BJ (cell line): ENCODE measurements at regions not wholly inside any gene's neighbourhood (a gene's known extent, or its start where the extent isn't known, plus 50 kb on each side); places are given as distances from the start of the nearest gene placed in this dataset.

Source experiments
- CTCF ChIA-PET: fragments of 350-600 bp; formaldehyde crosslinking; extraction: SDS; loops from one replicate; lab custom pipeline; 2021; ENCODE audit warnings: antibody characterized with exemption, inconsistent platforms; lab: Yijun Ruan, JAX
- POLR2A ChIA-PET: fragments of 300-600 bp; sonication (Branson Sonifier 250); formaldehyde crosslinking; extraction: SDS; loops from one replicate; lab custom pipeline; 2021; ENCODE audit warnings: antibody characterized with exemption; lab: Charles Lee
- DNase-seq: peaks from one replicate; pipeline ENCODE4 v3.0.0-alpha.2; 2011; ENCODE audit warnings: low read depth
- H3K27me3 ChIP-seq: 2 replicates; pipeline ENCODE4 v1.6.0; 2011; ENCODE audit warnings: low read length; ENCODE audit not compliant: control insufficient read depth, insufficient read depth
- H3K36me3 ChIP-seq: 2 replicates; pipeline ENCODE4 v1.5.1; 2011; ENCODE audit warnings: low read length; ENCODE audit not compliant: control insufficient read depth, insufficient read depth
- H3K4me3 ChIP-seq: 2 replicates; pipeline ENCODE4 v1.5.1; 2011; ENCODE audit warnings: low read depth, mild to moderate bottlenecking, control low read depth, low read length
- CTCF ChIP-seq: IDR thresholded peaks from 2 replicates; pipeline ENCODE4 v1.5.1; 2011; ENCODE audit warnings: low read depth, mild to moderate bottlenecking, control low read depth, inconsistent platforms, low read length, moderate library complexity; ENCODE audit not compliant: insufficient read depth

- Histone ChIP-seq H3K4me3 (no peak overlapping the region), H3K27me3 (no peaks in the 10 kb centered on the region), H3K36me3 (no peaks in the 10 kb centered on the region)
- DNase-seq: no peak
- POLR2A ChIA-PET: no interaction called here
- no peak for TF ChIP-seq CTCF
- CTCF ChIA-PET: no interaction called here
Measured at GRCh38 chr4:75180790-75181776, 248.2 kb downstream of the PARM1 start.

- Histone ChIP-seq H3K27me3 (no peaks in the 10 kb centered on the region), H3K36me3 (no peaks in the 10 kb centered on the region), H3K4me3 (no peak overlapping the region)
- ChIA-PET POLR2A (no interaction called here), CTCF (no interaction called here)
- DNase-seq: no peak
- no peak for TF ChIP-seq CTCF
Measured at GRCh38 chr4:75180217-75180616, 247.3 kb downstream of the PARM1 start.

- no peak for DNase-seq
- CTCF ChIA-PET: no interaction called here
- no peaks in the 10 kb centered on the region for H3K36me3 ChIP-seq
- POLR2A ChIA-PET: no interaction called here
- no peak for TF ChIP-seq CTCF
- H3K4me3 ChIP-seq: no peak overlapping the region
- no peaks in the 10 kb centered on the region for H3K27me3 ChIP-seq
Measured at GRCh38 chr4:75179510-75179909, 246.6 kb downstream of the PARM1 start.

GRCh38 chr4:75172551-75172950 is 239.6 kb downstream of the PARM1 start:
- Histone ChIP-seq H3K36me3 (no peaks in the 10 kb centered on the region), H3K4me3 (no peak overlapping the region), H3K27me3 (no peaks in the 10 kb centered on the region)
- CTCF ChIA-PET: no interaction called here
- POLR2A ChIA-PET: no interaction called here
- TF ChIP-seq CTCF: no peak
- DNase-seq: no peak

- H3K27me3 ChIP-seq: no peaks in the 10 kb centered on the region
- H3K36me3 ChIP-seq: no peaks in the 10 kb centered on the region
- ChIA-PET POLR2A (no interaction called here), CTCF (no interaction called here)
- no peak overlapping the region for H3K4me3 ChIP-seq
- no peak for DNase-seq
- TF ChIP-seq CTCF: no peak
Measured at GRCh38 chr4:75169427-75169826, 236.5 kb downstream of the PARM1 start.
